ENCODE measurements at regions not wholly inside any gene's neighbourhood (a gene's known extent, or its start where the extent isn't known, plus 50 kb on each side); places are given as distances from the start of the nearest gene placed in this dataset.
"Not testable (repeated sequence)": the region's sequence is repeated elsewhere in the genome, so short reads cannot be mapped to it uniquely, and the experiment has no call there.

DNA sequence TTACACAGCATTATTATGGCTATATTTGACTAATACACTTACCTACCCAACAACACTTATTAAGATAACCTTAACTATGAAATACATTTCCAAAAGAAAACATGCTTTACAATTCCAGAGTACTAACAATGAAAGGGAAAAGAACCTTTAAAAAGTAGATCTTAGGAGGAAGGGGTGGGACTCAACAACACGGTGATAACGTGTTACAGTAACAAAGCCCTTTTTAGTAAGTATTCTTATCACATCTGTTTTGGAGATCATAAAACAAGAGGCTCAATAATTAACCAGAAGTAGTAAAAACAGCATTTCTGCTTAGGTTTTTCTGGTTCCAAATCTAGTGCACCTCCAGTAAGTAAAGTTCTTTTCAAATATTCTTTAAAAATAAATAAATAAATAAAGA is 202.1 kb upstream of the SLC7A11 start:
- WGBS (ENCODE audit: insufficient coverage) = no CpG with 5 or more reads among the region's 2 CpGs
- H3K27ac ChIP-seq (ENCODE audit: low read depth, low read length) = no peak overlapping the region
- no peaks in the 10 kb centered on the region for H3K36me3 ChIP-seq (ENCODE audit: control insufficient read depth, insufficient read depth, low read length)
- no peaks in the 10 kb centered on the region for H3K4me1 ChIP-seq (ENCODE audit: control insufficient read depth, insufficient read depth, low read length)
- peaks cover 3% of the 10 kb centered on the region for H3K9me3 ChIP-seq (ENCODE audit: control insufficient read depth, insufficient read depth, low read length)
- no peak overlapping the region for H3K4me3 ChIP-seq (ENCODE audit: low read depth, low read length)
- DNase-seq (ENCODE audit: low read depth in 4 of 6, low spot score in 6 of 6) = no peak
- no peaks in the 10 kb centered on the region for H3K27me3 ChIP-seq (ENCODE audit: control insufficient read depth, insufficient read depth, low read length)

DNA sequence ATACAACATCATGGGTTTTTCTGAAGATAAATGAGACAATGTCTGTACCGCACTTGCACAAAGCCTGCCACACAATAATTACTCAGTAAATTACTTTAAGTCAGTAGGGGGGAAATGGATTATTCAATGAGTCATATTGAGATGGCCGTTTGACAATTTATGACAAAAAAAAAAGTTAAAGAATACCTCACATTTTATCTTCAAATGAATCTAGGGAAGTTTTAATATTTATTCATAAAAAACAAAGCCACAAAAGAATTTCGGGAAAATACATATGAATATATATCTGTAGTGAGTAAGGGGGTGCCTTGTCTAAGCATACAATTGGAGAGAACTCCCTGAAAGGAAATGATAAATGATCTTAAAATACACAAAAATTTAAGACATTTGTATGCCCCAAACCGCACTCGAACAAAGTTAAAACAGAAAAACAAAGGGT is 197.0 kb upstream of the SLC7A11 start:
- WGBS (ENCODE audit: insufficient coverage) = no CpG with 5 or more reads among the region's 5 CpGs
- no peak for DNase-seq (ENCODE audit: low read depth in 4 of 6, low spot score in 6 of 6)
- no peaks in the 10 kb centered on the region for H3K27me3 ChIP-seq (ENCODE audit: control insufficient read depth, insufficient read depth, low read length)
- H3K27ac ChIP-seq (ENCODE audit: low read depth, low read length) = no peak overlapping the region
- H3K4me3 ChIP-seq (ENCODE audit: low read depth, low read length) = no peak overlapping the region
- peaks cover 3% of the 10 kb centered on the region for H3K9me3 ChIP-seq (ENCODE audit: control insufficient read depth, insufficient read depth, low read length)
- no peaks in the 10 kb centered on the region for H3K36me3 ChIP-seq (ENCODE audit: control insufficient read depth, insufficient read depth, low read length)
- H3K4me1 ChIP-seq (ENCODE audit: control insufficient read depth, insufficient read depth, low read length) = no peaks in the 10 kb centered on the region

DNA sequence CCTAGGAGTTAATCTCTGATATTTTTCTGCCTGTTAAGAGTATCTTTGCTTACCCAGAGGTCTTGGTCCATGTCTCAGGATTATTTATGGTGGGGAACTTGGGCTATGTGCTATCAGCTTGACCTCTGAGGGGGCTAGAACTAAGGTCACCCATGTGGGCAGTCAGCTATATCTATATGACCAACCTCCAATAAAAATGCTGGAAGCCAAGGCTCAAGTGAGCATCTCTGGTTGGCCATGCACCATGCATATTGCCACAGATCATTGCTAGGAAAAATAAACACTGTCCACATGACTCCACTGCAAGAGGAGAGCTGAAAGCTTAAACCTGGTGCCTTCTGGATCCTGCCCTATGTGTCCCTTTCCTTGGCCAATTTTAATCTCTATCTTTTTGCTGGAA is 196.5 kb upstream of the SLC7A11 start:
- H3K27me3 ChIP-seq (ENCODE audit: control insufficient read depth, insufficient read depth, low read length) = no peaks in the 10 kb centered on the region
- no peak overlapping the region for H3K4me3 ChIP-seq (ENCODE audit: low read depth, low read length)
- DNase-seq (ENCODE audit: low read depth in 4 of 6, low spot score in 6 of 6) = no peak
- no peak overlapping the region for H3K27ac ChIP-seq (ENCODE audit: low read depth, low read length)
- H3K4me1 ChIP-seq (ENCODE audit: control insufficient read depth, insufficient read depth, low read length) = no peaks in the 10 kb centered on the region
- H3K9me3 ChIP-seq (ENCODE audit: control insufficient read depth, insufficient read depth, low read length) = peaks cover 3% of the 10 kb centered on the region
- no peaks in the 10 kb centered on the region for H3K36me3 ChIP-seq (ENCODE audit: control insufficient read depth, insufficient read depth, low read length)

DNA sequence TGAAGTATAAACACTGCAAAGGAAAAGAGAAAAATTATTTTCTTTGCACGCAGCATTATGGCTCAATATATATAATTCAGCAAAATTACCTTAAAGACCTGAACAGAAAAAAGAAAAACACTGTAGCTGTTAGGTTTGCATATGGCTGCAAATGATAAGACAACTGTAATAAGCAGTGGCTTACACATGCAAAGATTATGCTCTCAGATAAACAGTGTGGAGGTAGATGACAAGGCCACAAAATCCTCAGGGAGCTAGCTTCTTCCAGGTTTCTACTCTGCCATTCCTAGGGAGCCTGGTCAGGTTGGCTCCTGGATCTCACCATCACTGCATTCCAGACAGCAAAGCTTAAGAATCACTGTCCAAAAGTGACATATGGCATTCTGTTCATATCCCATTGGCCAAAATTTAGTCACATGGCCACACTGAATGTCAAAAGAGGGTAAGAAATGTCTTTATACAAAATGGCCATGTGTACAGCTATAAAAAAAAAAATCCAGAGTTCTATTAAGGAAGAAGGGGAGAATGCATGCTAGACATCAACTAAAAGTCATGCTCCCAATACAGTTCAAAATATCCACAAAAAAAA is 195.2 kb upstream of the SLC7A11 start:
- no peak for DNase-seq (ENCODE audit: low read depth in 4 of 6, low spot score in 6 of 6)
- Histone ChIP-seq H3K9me3 (ENCODE audit: control insufficient read depth, insufficient read depth, low read length) (peaks cover 3% of the 10 kb centered on the region), H3K36me3 (ENCODE audit: control insufficient read depth, insufficient read depth, low read length) (no peaks in the 10 kb centered on the region), H3K4me1 (ENCODE audit: control insufficient read depth, insufficient read depth, low read length) (no peaks in the 10 kb centered on the region), H3K27me3 (ENCODE audit: control insufficient read depth, insufficient read depth, low read length) (no peaks in the 10 kb centered on the region), H3K27ac (ENCODE audit: low read depth, low read length) (no peak overlapping the region), H3K4me3 (ENCODE audit: low read depth, low read length) (no peak overlapping the region)
- WGBS (ENCODE audit: insufficient coverage) = no CpG with 5 or more reads among the region's 1 CpG

DNA sequence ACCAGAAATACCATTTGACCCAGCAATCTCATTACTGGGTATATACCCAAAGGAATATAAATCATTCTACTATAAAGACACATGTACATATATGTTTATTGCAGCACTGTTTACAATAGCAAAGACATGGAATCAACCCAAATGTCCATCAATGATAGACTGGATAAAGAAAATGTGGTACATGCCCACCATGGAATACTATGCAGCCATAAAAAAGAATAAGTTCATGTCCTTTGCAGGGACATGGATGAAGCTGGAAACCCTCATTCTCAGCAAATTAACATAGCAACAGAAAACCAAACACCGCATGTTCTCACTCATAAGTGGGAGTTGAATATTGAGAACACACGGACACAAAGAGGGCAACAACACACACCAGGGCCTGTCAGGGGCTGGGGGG is 193.6 kb upstream of the SLC7A11 start:
- not testable (repeated sequence) for H3K9me3 ChIP-seq (ENCODE audit: control insufficient read depth, insufficient read depth, low read length); H3K27ac ChIP-seq (ENCODE audit: low read depth, low read length); H3K4me3 ChIP-seq (ENCODE audit: low read depth, low read length); H3K36me3 ChIP-seq (ENCODE audit: control insufficient read depth, insufficient read depth, low read length); H3K4me1 ChIP-seq (ENCODE audit: control insufficient read depth, insufficient read depth, low read length); H3K27me3 ChIP-seq (ENCODE audit: control insufficient read depth, insufficient read depth, low read length); DNase-seq (ENCODE audit: low read depth in 4 of 6, low spot score in 6 of 6)
- WGBS (ENCODE audit: insufficient coverage) = no CpG with 5 or more reads among the region's 2 CpGs

DNA sequence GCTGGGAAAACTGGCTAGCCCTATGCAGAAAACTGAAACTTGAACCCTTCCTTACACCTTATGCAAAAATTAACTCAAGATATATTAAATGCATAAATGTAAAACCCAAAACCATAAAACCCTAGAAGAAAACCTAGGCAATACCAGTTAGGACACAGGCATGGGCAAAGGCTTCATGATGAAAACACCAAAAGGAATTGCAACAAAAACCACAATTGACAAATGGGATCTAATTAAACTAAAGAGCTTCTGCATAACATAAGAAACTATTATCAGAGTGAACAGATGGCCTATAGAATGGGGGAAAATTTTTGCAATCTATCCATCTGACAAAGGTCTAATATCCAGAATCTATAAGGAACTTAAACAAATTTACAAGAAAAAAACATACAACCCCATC is 192.9 kb upstream of the SLC7A11 start:
- DNase-seq (ENCODE audit: low read depth in 4 of 6, low spot score in 6 of 6); H3K4me3 ChIP-seq (ENCODE audit: low read depth, low read length); H3K4me1 ChIP-seq (ENCODE audit: control insufficient read depth, insufficient read depth, low read length); H3K27ac ChIP-seq (ENCODE audit: low read depth, low read length); H3K27me3 ChIP-seq (ENCODE audit: control insufficient read depth, insufficient read depth, low read length); H3K9me3 ChIP-seq (ENCODE audit: control insufficient read depth, insufficient read depth, low read length); H3K36me3 ChIP-seq (ENCODE audit: control insufficient read depth, insufficient read depth, low read length): not testable (repeated sequence)

DNA sequence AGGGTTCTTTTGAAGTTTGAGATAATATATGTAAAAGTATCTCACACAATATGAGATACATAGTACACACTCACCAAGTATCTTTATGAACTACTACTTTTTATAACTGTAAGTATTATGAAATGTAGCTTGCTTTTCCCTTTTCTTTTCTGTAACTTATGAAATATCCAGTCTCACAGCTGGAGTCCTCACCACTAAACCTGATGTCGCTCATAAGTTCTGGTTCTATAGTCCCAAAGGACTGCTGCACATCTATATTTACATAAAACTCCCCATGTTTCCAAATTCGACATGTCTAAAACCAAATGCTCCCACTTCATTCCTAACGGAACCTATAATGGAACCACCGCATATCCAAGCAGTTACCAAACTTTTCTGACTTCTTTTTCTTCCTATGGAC is 186.5 kb upstream of the SLC7A11 start:
- 93% methylated on average over 4 of the region's 4 CpGs for WGBS (ENCODE audit: insufficient coverage)
- DNase-seq (ENCODE audit: low read depth in 4 of 6, low spot score in 6 of 6) = no peak
- Histone ChIP-seq H3K36me3 (ENCODE audit: control insufficient read depth, insufficient read depth, low read length) (no peaks in the 10 kb centered on the region), H3K4me1 (ENCODE audit: control insufficient read depth, insufficient read depth, low read length) (no peaks in the 10 kb centered on the region), H3K27ac (ENCODE audit: low read depth, low read length) (no peak overlapping the region), H3K27me3 (ENCODE audit: control insufficient read depth, insufficient read depth, low read length) (no peaks in the 10 kb centered on the region), H3K9me3 (ENCODE audit: control insufficient read depth, insufficient read depth, low read length) (no peaks in the 10 kb centered on the region), H3K4me3 (ENCODE audit: low read depth, low read length) (no peak overlapping the region)

DNA sequence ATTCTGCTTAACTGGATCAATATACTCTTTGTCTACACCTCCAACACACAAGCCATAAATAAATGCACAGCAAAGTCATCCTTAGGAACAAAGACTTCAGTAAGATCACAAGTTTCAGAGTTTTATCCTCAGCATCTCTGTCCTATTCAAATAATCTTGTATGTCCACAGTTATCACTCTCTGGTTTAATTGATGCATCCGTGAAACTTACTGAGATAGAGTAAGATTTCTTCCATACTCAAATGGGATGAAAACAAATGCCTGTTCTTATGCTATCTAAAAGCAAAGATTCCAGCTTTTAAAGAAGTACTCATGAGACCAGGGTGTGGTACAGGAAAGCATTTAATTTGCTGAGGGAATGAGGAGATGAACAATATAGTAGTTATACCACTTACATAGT is 184.6 kb upstream of the SLC7A11 start:
- Histone ChIP-seq H3K27ac (ENCODE audit: low read depth, low read length) (no peak overlapping the region), H3K9me3 (ENCODE audit: control insufficient read depth, insufficient read depth, low read length) (no peaks in the 10 kb centered on the region), H3K36me3 (ENCODE audit: control insufficient read depth, insufficient read depth, low read length) (no peaks in the 10 kb centered on the region), H3K4me1 (ENCODE audit: control insufficient read depth, insufficient read depth, low read length) (no peaks in the 10 kb centered on the region), H3K4me3 (ENCODE audit: low read depth, low read length) (no peak overlapping the region), H3K27me3 (ENCODE audit: control insufficient read depth, insufficient read depth, low read length) (no peaks in the 10 kb centered on the region)
- WGBS (ENCODE audit: insufficient coverage) = no CpG with 5 or more reads among the region's 1 CpG
- no peak for DNase-seq (ENCODE audit: low read depth in 4 of 6, low spot score in 6 of 6)

DNA sequence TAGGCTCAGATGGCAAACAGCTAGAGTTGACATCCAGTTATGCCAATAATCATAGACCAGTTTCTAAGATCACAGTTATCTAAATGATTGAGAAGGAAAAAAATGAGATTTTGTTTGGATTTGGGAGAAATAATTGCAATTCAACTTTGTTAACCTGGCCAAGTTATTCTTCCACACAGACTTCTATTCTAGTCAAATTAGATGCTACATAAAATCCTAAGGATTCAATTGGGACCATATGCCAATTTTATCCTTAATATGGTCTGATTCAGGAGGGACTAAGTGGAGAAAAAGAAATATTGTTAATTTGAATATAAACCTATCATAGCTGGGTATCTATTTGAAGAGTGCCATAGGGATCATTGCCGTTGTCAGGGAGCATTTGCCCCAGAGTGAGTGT is 178.3 kb upstream of the SLC7A11 start:
- Histone ChIP-seq H3K9me3 (ENCODE audit: control insufficient read depth, insufficient read depth, low read length) (no peaks in the 10 kb centered on the region), H3K4me3 (ENCODE audit: low read depth, low read length) (no peak overlapping the region), H3K27me3 (ENCODE audit: control insufficient read depth, insufficient read depth, low read length) (no peaks in the 10 kb centered on the region), H3K4me1 (ENCODE audit: control insufficient read depth, insufficient read depth, low read length) (no peaks in the 10 kb centered on the region), H3K27ac (ENCODE audit: low read depth, low read length) (no peak overlapping the region), H3K36me3 (ENCODE audit: control insufficient read depth, insufficient read depth, low read length) (no peaks in the 10 kb centered on the region)
- peak in 1 of 6 donors; percentile 74 for DNase-seq (ENCODE audit: low read depth in 4 of 6, low spot score in 6 of 6)
- WGBS (ENCODE audit: insufficient coverage) = 83% methylated on average over 1 of the region's 1 CpG

DNA sequence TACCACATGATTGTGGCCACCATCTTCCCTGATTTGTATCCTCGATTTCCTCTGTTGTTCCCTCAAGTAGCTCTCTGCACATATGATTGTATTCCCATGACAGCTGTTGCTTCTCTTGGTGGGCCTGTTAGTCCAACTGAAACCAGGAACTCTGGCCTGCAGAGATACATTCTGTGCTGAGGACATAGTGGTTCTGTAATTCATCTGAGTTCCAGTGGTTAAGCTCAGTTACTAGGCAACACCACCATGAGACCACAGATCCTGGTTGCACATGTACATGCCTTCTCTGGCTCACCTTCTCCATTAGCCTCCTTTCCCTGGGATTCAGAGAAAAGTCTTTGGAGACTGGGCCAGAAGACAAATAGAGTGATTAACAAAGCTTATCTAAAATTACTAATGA is 172.1 kb upstream of the SLC7A11 start:
- Histone ChIP-seq H3K27ac (ENCODE audit: low read depth, low read length) (no peak overlapping the region), H3K9me3 (ENCODE audit: control insufficient read depth, insufficient read depth, low read length) (no peaks in the 10 kb centered on the region), H3K36me3 (ENCODE audit: control insufficient read depth, insufficient read depth, low read length) (no peaks in the 10 kb centered on the region), H3K4me1 (ENCODE audit: control insufficient read depth, insufficient read depth, low read length) (no peaks in the 10 kb centered on the region), H3K4me3 (ENCODE audit: low read depth, low read length) (no peak overlapping the region), H3K27me3 (ENCODE audit: control insufficient read depth, insufficient read depth, low read length) (no peaks in the 10 kb centered on the region)
- no peak for DNase-seq (ENCODE audit: low read depth in 4 of 6, low spot score in 6 of 6)
- WGBS (ENCODE audit: insufficient coverage) = 80% methylated on average over 1 of the region's 1 CpG
